ENCODE measurements at regions not wholly inside any gene's neighbourhood (a gene's known extent, or its start where the extent isn't known, plus 50 kb on each side); places are given as distances from the start of the nearest gene placed in this dataset.

DNA sequence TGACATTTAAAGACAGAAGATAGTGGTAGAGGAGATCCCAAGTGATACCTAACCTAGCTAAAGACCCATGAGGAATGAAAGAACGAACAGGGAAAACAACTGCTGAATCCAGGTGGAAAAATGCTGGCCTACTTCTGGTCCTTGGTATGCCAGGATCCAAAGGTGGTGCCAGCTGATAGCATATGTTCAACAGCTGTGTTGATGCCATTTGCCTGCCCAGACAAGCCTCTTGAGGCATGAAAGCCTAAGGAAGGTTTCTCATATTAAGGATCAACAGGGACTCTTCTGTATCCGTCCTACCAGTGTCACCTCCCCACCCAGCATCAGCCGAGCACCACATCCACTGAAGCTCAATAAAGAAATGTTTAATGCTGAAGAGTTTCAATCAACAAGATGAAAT lies 225.7 kb upstream of the DMRT1 start:
- Histone ChIP-seq H4K20me1 (ENCODE audit: insufficient read depth, low read length) (no peaks in the 10 kb centered on the region), H3K4me2 (ENCODE audit: low read length) (no peak overlapping the region), H2AFZ (ENCODE audit: low read length) (no peak overlapping the region), H3K36me3 (ENCODE audit: insufficient read depth, low read length) (peaks cover 19% of the 10 kb centered on the region), H3K4me3 (ENCODE audit: low read depth, low read length, poor library complexity, severe bottlenecking) (no peak overlapping the region), H3K9me2 (ENCODE audit: insufficient read depth, low read length) (no peaks in the 10 kb centered on the region), H3K4me1 (ENCODE audit: insufficient read depth, low read length, poor library complexity, severe bottlenecking) (peaks cover 31% of the 10 kb centered on the region), H3K27ac (ENCODE audit: low read depth, low read length, poor library complexity, severe bottlenecking) (no peak overlapping the region), H3K79me2 (ENCODE audit: insufficient read depth, low read depth, low read length) (peaks cover 10% of the 10 kb centered on the region; the same call in 1 of the 2 replicates), H3K9me3 (ENCODE audit: low read length) (no peaks in the 10 kb centered on the region)
- ChIA-PET CTCF (ENCODE audit: unreplicated experiment) (interaction anchor here (0.9 kb wide), 1 partner anchor 141 kb away, joined by 3 read pairs; no protein-coding TSS in a partner anchor), POLR2A (interaction anchor here (0.6 to 1.3 kb wide), 5 partner anchors 9 to 149 kb away, joined by 3 to 6 read pairs (median 3); no protein-coding TSS in a partner anchor)
- no TSS peak for BruUV-seq (replicated peaks)
- TF ChIP-seq, protein P1, sequence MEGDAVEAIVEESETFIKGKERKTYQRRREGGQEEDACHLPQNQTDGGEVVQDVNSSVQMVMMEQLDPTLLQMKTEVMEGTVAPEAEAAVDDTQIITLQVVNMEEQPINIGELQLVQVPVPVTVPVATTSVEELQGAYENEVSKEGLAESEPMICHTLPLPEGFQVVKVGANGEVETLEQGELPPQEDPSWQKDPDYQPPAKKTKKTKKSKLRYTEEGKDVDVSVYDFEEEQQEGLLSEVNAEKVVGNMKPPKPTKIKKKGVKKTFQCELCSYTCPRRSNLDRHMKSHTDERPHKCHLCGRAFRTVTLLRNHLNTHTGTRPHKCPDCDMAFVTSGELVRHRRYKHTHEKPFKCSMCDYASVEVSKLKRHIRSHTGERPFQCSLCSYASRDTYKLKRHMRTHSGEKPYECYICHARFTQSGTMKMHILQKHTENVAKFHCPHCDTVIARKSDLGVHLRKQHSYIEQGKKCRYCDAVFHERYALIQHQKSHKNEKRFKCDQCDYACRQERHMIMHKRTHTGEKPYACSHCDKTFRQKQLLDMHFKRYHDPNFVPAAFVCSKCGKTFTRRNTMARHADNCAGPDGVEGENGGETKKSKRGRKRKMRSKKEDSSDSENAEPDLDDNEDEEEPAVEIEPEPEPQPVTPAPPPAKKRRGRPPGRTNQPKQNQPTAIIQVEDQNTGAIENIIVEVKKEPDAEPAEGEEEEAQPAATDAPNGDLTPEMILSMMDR (conservative IDR thresholded peaks at IDR 0.05; ENCODE audit: low read length): no peak
- no peak for TF ChIP-seq EZH2phosphoT487 (IDR thresholded peaks at IDR 0.05; ENCODE audit: borderline replicate concordance, low read depth, low read length)
- DNase-seq (ENCODE audit: low spot score): no peak
- intact Hi-C loops (cut with micrococcal nuclease; ENCODE audit: unreplicated experiment): loop anchor here (2.0 to 10.0 kb wide), 2 partner anchors 191 to 279 kb away; no protein-coding TSS in a partner anchor

DNA sequence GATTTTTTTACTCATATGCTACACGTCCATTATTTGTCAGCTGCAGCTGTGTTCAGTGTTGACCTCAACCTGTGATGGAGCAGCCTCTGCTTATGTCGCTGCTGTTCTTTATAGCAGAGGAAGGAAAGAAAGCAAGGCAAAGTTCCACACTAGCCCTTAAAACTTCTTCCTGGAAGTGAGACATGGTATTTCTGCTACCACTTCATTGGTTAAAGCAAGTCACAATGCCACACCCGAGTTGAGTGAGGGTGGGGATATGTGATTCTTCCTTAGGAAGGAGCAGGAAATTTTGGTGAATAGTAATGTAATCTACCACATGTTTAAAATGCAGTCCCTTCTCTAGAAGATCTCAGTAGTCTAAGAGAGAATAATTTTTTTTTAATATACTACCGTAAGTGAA lies 224.8 kb upstream of the DMRT1 start:
- H4K20me1 ChIP-seq (ENCODE audit: insufficient read depth, low read length): no peaks in the 10 kb centered on the region
- no peak for TF ChIP-seq EZH2phosphoT487 (IDR thresholded peaks at IDR 0.05; ENCODE audit: borderline replicate concordance, low read depth, low read length)
- TF ChIP-seq, protein P1 (conservative IDR thresholded peaks at IDR 0.05; ENCODE audit: low read length): no peak
- no peak overlapping the region for H3K4me3 ChIP-seq (ENCODE audit: low read depth, low read length, poor library complexity, severe bottlenecking)
- no TSS peak for BruUV-seq (replicated peaks)
- CTCF ChIA-PET (ENCODE audit: unreplicated experiment): no interaction called here
- no peaks in the 10 kb centered on the region for H3K9me2 ChIP-seq (ENCODE audit: insufficient read depth, low read length)
- H3K27ac ChIP-seq (ENCODE audit: low read depth, low read length, poor library complexity, severe bottlenecking): no peak overlapping the region
- no peak for DNase-seq (ENCODE audit: low spot score)
- H2AFZ ChIP-seq (ENCODE audit: low read length): no peak overlapping the region
- no peak overlapping the region for H3K4me2 ChIP-seq (ENCODE audit: low read length)
- intact Hi-C loops (cut with micrococcal nuclease; ENCODE audit: unreplicated experiment): loop anchor here (10.0 kb wide), 1 partner anchor 278 kb away; no protein-coding TSS in a partner anchor
- no peaks in the 10 kb centered on the region for H3K9me3 ChIP-seq (ENCODE audit: low read length)
- H3K4me1 ChIP-seq (ENCODE audit: insufficient read depth, low read length, poor library complexity, severe bottlenecking): peaks cover 29% of the 10 kb centered on the region
- POLR2A ChIA-PET: interaction anchor here (0.6 to 1.3 kb wide), 4 partner anchors 8 to 170 kb away, joined by 3 to 6 read pairs (median 4); no protein-coding TSS in a partner anchor
- H3K36me3 ChIP-seq (ENCODE audit: insufficient read depth, low read length): peaks cover 20% of the 10 kb centered on the region
- H3K79me2 ChIP-seq (ENCODE audit: insufficient read depth, low read depth, low read length): peaks cover 10% of the 10 kb centered on the region; the same call in 1 of the 2 replicates

DNA sequence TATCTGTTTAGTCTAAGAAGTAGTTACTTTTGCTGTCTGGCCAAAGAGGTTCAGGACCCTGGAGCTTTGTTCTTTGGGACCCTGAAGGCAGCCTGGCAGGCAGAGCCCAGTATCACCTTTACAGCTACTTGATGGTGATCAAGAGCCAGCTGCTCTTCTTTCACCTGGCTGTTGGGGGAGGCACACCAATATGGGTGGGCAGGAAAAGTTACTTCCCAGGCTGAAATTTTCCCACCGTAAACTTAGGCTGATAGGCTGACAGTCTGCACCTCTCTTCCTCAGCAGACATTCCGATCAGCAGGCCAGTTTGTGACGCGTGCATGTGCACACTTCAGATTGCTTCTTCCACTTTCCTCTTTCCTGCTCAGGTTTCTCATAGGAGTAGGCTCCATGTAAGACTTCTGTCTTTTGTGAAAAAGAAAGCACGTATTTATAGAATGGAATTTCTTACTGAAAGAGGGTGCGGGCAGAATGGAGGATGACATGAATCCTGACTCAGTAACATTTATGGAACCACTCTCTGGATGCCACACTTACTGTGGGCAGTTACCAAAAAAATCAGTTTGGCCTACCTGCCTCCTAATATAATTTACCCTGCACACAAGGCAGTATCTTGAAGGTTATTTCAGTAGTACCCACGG lies 223.9 kb upstream of the DMRT1 start:
- H3K4me1 ChIP-seq (ENCODE audit: insufficient read depth, low read length, poor library complexity, severe bottlenecking): peaks cover 20% of the 10 kb centered on the region
- TF ChIP-seq, protein P1 (conservative IDR thresholded peaks at IDR 0.05; ENCODE audit: low read length): no peak
- TF ChIP-seq EZH2phosphoT487 (IDR thresholded peaks at IDR 0.05; ENCODE audit: borderline replicate concordance, low read depth, low read length): no peak
- H3K9me3 ChIP-seq (ENCODE audit: low read length): no peaks in the 10 kb centered on the region
- H3K4me2 ChIP-seq (ENCODE audit: low read length): no peak overlapping the region
- intact Hi-C loops (cut with micrococcal nuclease; ENCODE audit: unreplicated experiment): loop anchor here (10.0 kb wide), 1 partner anchor 277 kb away; no protein-coding TSS in a partner anchor
- ChIA-PET POLR2A (interaction anchor here (0.6 to 0.9 kb wide), 2 partner anchors 8 to 138 kb away, joined by 3 to 6 read pairs; no protein-coding TSS in a partner anchor), CTCF (ENCODE audit: unreplicated experiment) (no interaction called here)
- no peak for DNase-seq (ENCODE audit: low spot score)
- peaks cover 3% of the 10 kb centered on the region; the same call in 1 of the 2 replicates for H3K79me2 ChIP-seq (ENCODE audit: insufficient read depth, low read depth, low read length)
- H4K20me1 ChIP-seq (ENCODE audit: insufficient read depth, low read length): no peaks in the 10 kb centered on the region
- H3K9me2 ChIP-seq (ENCODE audit: insufficient read depth, low read length): no peaks in the 10 kb centered on the region
- H3K27ac ChIP-seq (ENCODE audit: low read depth, low read length, poor library complexity, severe bottlenecking): no peak overlapping the region
- H3K36me3 ChIP-seq (ENCODE audit: insufficient read depth, low read length): peaks cover 21% of the 10 kb centered on the region
- no TSS peak for BruUV-seq (replicated peaks)
- H2AFZ ChIP-seq (ENCODE audit: low read length): no peak overlapping the region
- no peak overlapping the region for H3K4me3 ChIP-seq (ENCODE audit: low read depth, low read length, poor library complexity, severe bottlenecking)

Measured in OCI-LY7 (cell line).